Spleen (tissue), 11 donors: ENCODE measurements at regions not wholly inside any gene's neighbourhood (a gene's known extent, or its start where the extent isn't known, plus 50 kb on each side); places are given as distances from the start of the nearest gene placed in this dataset.

Experiments
- DNase-seq: peaks from one replicate; pipeline ENCODE4 v3.0.0-alpha.2; 2020
- H3K27ac ChIP-seq, 8 donors: fragments of 200-600 bp; sonication (generic) in 7 of 8; 1 replicate in 4 of 8; 2 replicates in 4 of 8; pipeline versions ENCODE4 v1.5.0 to v1.8.0; 2016 to 2021; ENCODE audit warnings: inconsistent platforms in 4 of 8, mild to moderate bottlenecking in 4 of 8, moderate library complexity in 1 of 8
- H3K27me3 ChIP-seq, 7 donors: fragments of 200-600 bp; sonication (generic) in 6 of 7; replicated peaks in 1 of 7; 1 replicate in 4 of 7; 2 replicates in 3 of 7; pipeline versions ENCODE4 v1.5.0 to v1.8.0; 2016 to 2021; ENCODE audit warnings: inconsistent platforms in 3 of 7, mild to moderate bottlenecking in 1 of 7
- H3K36me3 ChIP-seq, 6 donors: fragments of 200-600 bp; sonication (generic) in 5 of 6; 1 replicate in 4 of 6; 2 replicates in 2 of 6; pipeline versions ENCODE4 v1.5.0 to v1.8.0; 2016 to 2021; ENCODE audit warnings: inconsistent platforms in 2 of 6
- H3K4me1 ChIP-seq, 6 donors: fragments of 200-600 bp; sonication (generic) in 5 of 6; 1 replicate in 3 of 6; 2 replicates in 3 of 6; pipeline versions ENCODE4 v1.5.0 to v1.8.0; 2016 to 2021; ENCODE audit warnings: inconsistent platforms in 3 of 6
- H3K4me3 ChIP-seq, 8 donors: fragments of 200-600 bp; sonication (generic) in 7 of 8; 1 replicate in 4 of 8; 2 replicates in 4 of 8; pipeline versions ENCODE4 v1.5.0 to v1.8.0; 2016 to 2021; ENCODE audit warnings: inconsistent platforms in 4 of 8, mild to moderate bottlenecking in 4 of 8, moderate library complexity in 2 of 8
- H3K9me3 ChIP-seq, 8 donors: fragments of 200-600 bp; sonication (generic) in 7 of 8; 1 replicate in 4 of 8; 2 replicates in 4 of 8; pipeline versions ENCODE4 v1.5.0 to v1.8.0; 2016 to 2021; ENCODE audit warnings: inconsistent platforms in 4 of 8
- POLR2A ChIP-seq, 3 donors: fragments of 450-650 bp; IDR thresholded peaks; one replicate each; pipeline ENCODE4 v1.5.1; 2017; ENCODE audit warnings: antibody characterized with exemption in 3 of 3, mild to moderate bottlenecking in 1 of 3
- POLR2AphosphoS5 ChIP-seq, 3 donors: sonication (generic); formaldehyde crosslinking; IDR thresholded peaks; one replicate each; pipeline ENCODE4 v1.5.1; 2017; ENCODE audit warnings: antibody characterized with exemption in 3 of 3
- WGBS, 5 donors: extraction: QIAGEN DNeasy Blood & Tissue Kit in 3 of 5; methylation state at CpG; one replicate each; pipeline versions ENCODE4 v1.1.5 to v1.1.7; 2013 to 2018; 5-methylcytosine and 5-hydroxymethylcytosine counted together
- intact Hi-C: fragments of 100-400 bp; cut with DNase I; formaldehyde crosslinking; loops from one replicate; pipeline ENCODE4 v1.15.0; 2023; ENCODE audit warnings: low total_unique reads
- TF ChIP-seq, protein P1 (sequence below), 11 experiments: fragments of 200-600 bp in 7 of 11; fragments of 450-650 bp in 4 of 11; sonication (generic) in 4 of 11; IDR thresholded peaks in 8 of 11; conservative IDR thresholded peaks in 3 of 11; 1 replicate in 7 of 11; 2 replicates in 4 of 11; pipeline versions ENCODE4 v1.4.0 to v1.8.0; 2016 to 2021; ENCODE audit warnings: antibody characterized with exemption in 11 of 11, inconsistent platforms in 4 of 11, mild to moderate bottlenecking in 1 of 11
- donor health status: healthy with polysubstance abuse.
- donor health status: DM: no; HTN: no; CAD: no; lungs with moderate emphysema.
- donor health status: DM: no; HTN: no; CAD: no.
- donor health status: Bipolar disorder and iron deficiency.
- donor health status: healthy.
- donor health status: DM: no; HTN: no; CAD: no.
- donor health status: DM: yes; HTN: yes; CAD: no.

DNA sequence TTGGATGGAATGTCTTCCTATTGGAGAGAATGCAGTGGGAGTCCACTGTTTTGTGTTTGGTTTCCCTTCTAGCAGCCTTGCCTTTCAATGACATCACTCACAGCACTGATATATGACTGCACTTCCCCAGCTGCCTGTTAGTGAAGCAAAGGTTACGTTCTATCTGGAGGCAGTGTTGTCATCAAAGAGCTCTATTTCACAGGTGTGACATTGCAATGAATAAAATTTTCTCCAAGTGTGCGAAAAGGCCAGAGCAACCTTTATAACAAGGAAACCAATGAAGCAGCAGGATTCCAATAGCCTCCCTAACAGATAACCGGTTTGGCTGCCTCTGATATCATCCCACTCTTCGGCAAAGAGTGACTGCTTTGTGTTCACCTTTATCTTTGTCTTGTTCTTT, 523.5 kb upstream of the ZNF608 start:
- H3K27ac ChIP-seq, result no peak overlapping the region
- H3K9me3 ChIP-seq, result no peaks in the 10 kb centered on the region
- H3K4me3 ChIP-seq, result no peak overlapping the region
- H3K4me1 ChIP-seq, result no peaks in the 10 kb centered on the region
- no peaks in the 10 kb centered on the region for H3K36me3 ChIP-seq
- DNase-seq, result no peak
- no peak for TF ChIP-seq POLR2A (IDR thresholded peaks at IDR 0.05)
- TF ChIP-seq, protein P1, sequence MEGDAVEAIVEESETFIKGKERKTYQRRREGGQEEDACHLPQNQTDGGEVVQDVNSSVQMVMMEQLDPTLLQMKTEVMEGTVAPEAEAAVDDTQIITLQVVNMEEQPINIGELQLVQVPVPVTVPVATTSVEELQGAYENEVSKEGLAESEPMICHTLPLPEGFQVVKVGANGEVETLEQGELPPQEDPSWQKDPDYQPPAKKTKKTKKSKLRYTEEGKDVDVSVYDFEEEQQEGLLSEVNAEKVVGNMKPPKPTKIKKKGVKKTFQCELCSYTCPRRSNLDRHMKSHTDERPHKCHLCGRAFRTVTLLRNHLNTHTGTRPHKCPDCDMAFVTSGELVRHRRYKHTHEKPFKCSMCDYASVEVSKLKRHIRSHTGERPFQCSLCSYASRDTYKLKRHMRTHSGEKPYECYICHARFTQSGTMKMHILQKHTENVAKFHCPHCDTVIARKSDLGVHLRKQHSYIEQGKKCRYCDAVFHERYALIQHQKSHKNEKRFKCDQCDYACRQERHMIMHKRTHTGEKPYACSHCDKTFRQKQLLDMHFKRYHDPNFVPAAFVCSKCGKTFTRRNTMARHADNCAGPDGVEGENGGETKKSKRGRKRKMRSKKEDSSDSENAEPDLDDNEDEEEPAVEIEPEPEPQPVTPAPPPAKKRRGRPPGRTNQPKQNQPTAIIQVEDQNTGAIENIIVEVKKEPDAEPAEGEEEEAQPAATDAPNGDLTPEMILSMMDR (IDR thresholded peaks at IDR 0.05 in 8 of 11, conservative IDR thresholded peaks at IDR 0.05 in 3 of 11), result no peak
- intact Hi-C loops, result no loop called here
- 90 to 96% (median 94%) methylated on average over 4 of the region's 4 CpGs for WGBS, 5 donors
- no peaks in the 10 kb centered on the region for H3K27me3 ChIP-seq

DNA sequence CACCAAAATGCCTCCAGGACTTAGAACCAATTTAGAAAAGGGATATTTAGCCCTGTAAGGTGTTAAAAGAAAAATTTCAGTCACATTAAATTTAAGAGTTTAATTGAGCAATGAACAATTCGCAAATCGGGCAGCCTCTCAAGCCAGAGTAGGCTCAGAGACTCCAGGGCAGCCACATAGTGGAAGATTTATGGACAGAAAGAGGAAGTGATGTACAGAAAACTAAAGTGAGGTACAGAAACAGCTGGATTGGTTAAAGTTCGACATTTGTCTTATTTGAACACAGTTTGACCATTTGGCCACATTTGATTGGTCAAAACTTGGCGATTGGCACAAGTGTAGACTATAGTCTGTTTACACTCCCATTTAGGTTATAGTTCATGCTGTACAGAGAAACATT, 525.9 kb upstream of the ZNF608 start:
- Histone ChIP-seq H3K9me3 (no peaks in the 10 kb centered on the region), H3K4me3 (no peak overlapping the region), H3K4me1 (no peaks in the 10 kb centered on the region), H3K27me3 (no peaks in the 10 kb centered on the region), H3K36me3 (no peaks in the 10 kb centered on the region), H3K27ac (no peak overlapping the region)
- DNase-seq, result no peak
- TF ChIP-seq POLR2A (IDR thresholded peaks at IDR 0.05), result no peak
- TF ChIP-seq POLR2AphosphoS5 (IDR thresholded peaks at IDR 0.05), result no peak
- TF ChIP-seq, protein P1 (IDR thresholded peaks at IDR 0.05 in 8 of 11, conservative IDR thresholded peaks at IDR 0.05 in 3 of 11), result no peak
- intact Hi-C loops, result no loop called here
- 40 to 54% (median 49%) methylated on average over 4 of the region's 4 CpGs for WGBS, 5 donors

DNA sequence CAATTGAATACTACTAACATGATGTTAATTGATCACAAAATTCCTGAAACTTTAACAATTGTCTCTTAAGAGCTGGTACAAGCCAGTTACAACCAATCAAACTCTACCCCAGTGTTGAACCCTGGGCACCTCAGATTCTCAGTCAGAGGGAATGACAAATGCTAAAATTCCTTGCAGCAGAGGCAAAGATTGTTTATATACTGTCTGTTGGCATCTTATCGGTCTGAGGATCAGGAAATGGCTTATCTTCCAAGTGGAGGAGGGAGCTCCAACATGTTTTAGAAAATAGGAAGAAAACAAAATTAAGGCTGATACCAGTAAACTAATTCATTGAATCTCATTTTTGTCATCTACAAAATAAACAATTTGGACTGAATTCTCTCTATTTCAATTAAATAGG, 527.8 kb upstream of the ZNF608 start:
- Histone ChIP-seq H3K27ac (no peak overlapping the region), H3K27me3 (no peaks in the 10 kb centered on the region), H3K9me3 (no peaks in the 10 kb centered on the region), H3K36me3 (no peaks in the 10 kb centered on the region), H3K4me1 (no peaks in the 10 kb centered on the region), H3K4me3 (no peak overlapping the region)
- intact Hi-C loops, result no loop called here
- DNase-seq, result no peak
- TF ChIP-seq, protein P1 (IDR thresholded peaks at IDR 0.05 in 8 of 11, conservative IDR thresholded peaks at IDR 0.05 in 3 of 11), result no peak
- TF ChIP-seq POLR2AphosphoS5 (IDR thresholded peaks at IDR 0.05), result no peak
- no peak for TF ChIP-seq POLR2A (IDR thresholded peaks at IDR 0.05)
- 53 to 87% (median 64%) methylated on average over 1 of the region's 1 CpG for WGBS, 5 donors

DNA sequence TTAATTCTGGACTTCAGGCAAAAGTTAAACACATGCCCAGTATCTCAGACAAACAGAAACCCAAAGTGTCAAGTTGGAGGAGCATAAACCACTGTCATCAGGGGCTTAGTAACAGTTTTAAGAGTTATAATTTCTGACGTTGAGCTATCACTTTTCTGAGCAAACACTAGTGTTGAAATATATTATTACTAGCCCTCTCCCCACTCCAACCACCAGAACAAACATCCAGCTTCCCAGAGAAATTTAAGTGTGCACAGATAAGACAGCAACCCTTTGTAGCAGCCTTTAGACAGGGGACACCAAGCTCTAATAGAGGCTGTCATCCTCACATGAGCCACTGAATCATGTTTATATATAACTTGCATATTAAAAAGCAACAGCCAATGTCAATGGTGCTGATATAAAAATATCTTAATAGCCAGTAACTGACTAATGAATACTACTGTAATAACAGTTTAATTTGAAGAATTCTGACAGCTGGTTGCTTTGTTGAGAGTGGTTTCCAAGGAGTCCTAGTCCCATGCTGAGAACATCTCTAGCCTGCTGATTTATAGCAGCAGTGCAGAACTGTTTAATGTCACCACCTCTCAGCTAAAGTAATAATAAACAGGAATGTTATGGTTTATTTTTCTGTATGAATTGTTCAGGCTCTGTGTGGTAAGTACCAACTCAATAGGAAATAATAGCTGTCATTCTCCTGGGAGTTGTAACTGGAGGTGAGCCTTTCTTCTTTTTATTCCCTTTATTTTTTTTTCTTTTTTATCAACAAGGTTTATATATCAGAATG, 528.7 kb upstream of the ZNF608 start:
- intact Hi-C loops, result no loop called here
- H3K36me3 ChIP-seq, result no peaks in the 10 kb centered on the region
- WGBS, 5 donors, result 64 to 94% (median 71%) methylated on average over 1 of the region's 1 CpG
- no peak overlapping the region for H3K27ac ChIP-seq
- TF ChIP-seq, protein P1 (IDR thresholded peaks at IDR 0.05 in 8 of 11, conservative IDR thresholded peaks at IDR 0.05 in 3 of 11), result no peak
- no peak for TF ChIP-seq POLR2AphosphoS5 (IDR thresholded peaks at IDR 0.05)
- TF ChIP-seq POLR2A (IDR thresholded peaks at IDR 0.05), result no peak
- no peak for DNase-seq
- no peaks in the 10 kb centered on the region for H3K9me3 ChIP-seq
- no peak overlapping the region for H3K4me3 ChIP-seq
- H3K4me1 ChIP-seq, result no peaks in the 10 kb centered on the region
- H3K27me3 ChIP-seq, result no peaks in the 10 kb centered on the region
